A673 (cell line): ENCODE measurements at regions not wholly inside any gene's neighbourhood (a gene's known extent, or its start where the extent isn't known, plus 50 kb on each side); places are given as distances from the start of the nearest gene placed in this dataset.

Experiments used
- BruUV-seq: library from RNA; stranded (reverse); fragments of 400-500 nt; replicated peaks from 2 replicates; lab custom pipeline; 2021; lab: Mats Ljungman, UMichigan
- CTCF ChIA-PET: fragments of 300-600 bp; sonication (Branson Sonifier 250); formaldehyde crosslinking; loops from one replicate; lab custom pipeline; 2022; ENCODE audit warnings: antibody characterized with exemption; lab: Charles Lee
- POLR2A ChIA-PET: fragments of 300-600 bp; sonication (Branson Sonifier 250); formaldehyde crosslinking; loops from one replicate; lab custom pipeline; 2022; ENCODE audit warnings: antibody characterized with exemption; ENCODE audit not compliant: low non-redundant PET; lab: Charles Lee
- DNase-seq: peaks from one replicate; pipeline ENCODE4 v3.0.0-alpha.2; 2015; ENCODE audit warnings: low spot score
- H3K27ac ChIP-seq: fragments of 200-600 bp; sonication (generic); 2 replicates; pipeline ENCODE4 v1.5.1; 2016; ENCODE audit warnings: mixed run types, low read depth, mild to moderate bottlenecking, mixed read lengths, antibody characterized with exemption, low read length; ENCODE audit not compliant: poor library complexity, severe bottlenecking
- H3K27me3 ChIP-seq: fragments of 200-600 bp; sonication (generic); replicated peaks from 2 replicates; pipeline ENCODE4 v1.6.1; 2017; ENCODE audit warnings: mixed run types, low read depth, mild to moderate bottlenecking, mixed read lengths, antibody characterized with exemption, low read length; ENCODE audit not compliant: insufficient read depth, poor library complexity
- H3K36me3 ChIP-seq: fragments of 200-600 bp; sonication (generic); 2 replicates; pipeline ENCODE4 v1.6.1; 2016; ENCODE audit warnings: mixed run types, mild to moderate bottlenecking, mixed read lengths, antibody characterized with exemption, low read length; ENCODE audit not compliant: insufficient read depth, poor library complexity, severe bottlenecking
- H3K4me1 ChIP-seq: fragments of 200-600 bp; sonication (generic); 2 replicates; pipeline ENCODE4 v1.6.1; 2017; ENCODE audit warnings: mixed run types, mild to moderate bottlenecking, mixed read lengths, antibody characterized with exemption, low read length; ENCODE audit not compliant: insufficient read depth, poor library complexity, severe bottlenecking
- H3K4me3 ChIP-seq: fragments of 200-600 bp; sonication (generic); 2 replicates; pipeline ENCODE4 v1.5.1; 2016; ENCODE audit warnings: low read depth, mixed run types, mild to moderate bottlenecking, mixed read lengths, low read length; ENCODE audit not compliant: poor library complexity, severe bottlenecking
- H3K9me3 ChIP-seq: fragments of 200-600 bp; sonication (generic); 2 replicates; pipeline ENCODE4 v1.6.1; 2016; ENCODE audit warnings: mixed run types, low read depth, mild to moderate bottlenecking, mixed read lengths, antibody characterized with exemption, low read length; ENCODE audit not compliant: poor library complexity, severe bottlenecking
- EZH2 ChIP-seq: fragments of 200-600 bp; sonication (generic); IDR thresholded peaks from 2 replicates; pipeline ENCODE4 v1.6.1; 2017; ENCODE audit warnings: borderline replicate concordance, low read depth, mild to moderate bottlenecking, mixed read lengths, antibody characterized with exemption, low read length; ENCODE audit not compliant: poor library complexity, severe bottlenecking
- intact Hi-C: fragments of 100-400 bp; cut with micrococcal nuclease; formaldehyde crosslinking; loops from one replicate; pipeline ENCODE4 v1.10.0; 2022; ENCODE audit not compliant: unreplicated experiment
- TF ChIP-seq, protein P1 (sequence below): fragments of 300-800, 200-600 bp; sonication (generic); conservative IDR thresholded peaks from 2 replicates; pipeline ENCODE4 v1.5.1; 2017; ENCODE audit warnings: low read depth, mild to moderate bottlenecking, antibody characterized with exemption, low read length, moderate library complexity, mixed read lengths

DNA sequence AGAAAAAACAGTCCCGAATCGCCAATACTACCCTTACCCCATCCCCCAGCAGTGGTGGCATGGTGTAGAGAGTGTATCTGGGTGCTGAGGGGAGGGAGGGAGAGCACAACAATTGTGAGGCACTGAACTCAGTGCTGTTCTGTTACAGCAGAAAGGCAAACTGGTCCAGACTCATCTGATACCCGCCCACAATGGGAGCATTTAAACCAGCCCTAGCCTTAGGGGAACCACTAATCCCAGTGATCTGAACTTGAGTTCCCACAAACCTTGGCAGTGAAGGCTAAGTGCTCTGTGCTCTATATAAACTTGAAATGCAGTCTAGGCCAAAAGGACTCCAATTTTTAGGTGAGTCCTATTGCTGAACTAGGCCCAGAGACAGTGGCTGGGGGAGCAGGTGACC, 666.4 kb upstream of the PTCHD4 start:
- no peak overlapping the region for H3K27ac ChIP-seq
- H3K9me3 ChIP-seq: no peaks in the 10 kb centered on the region
- H3K27me3 ChIP-seq: no peaks in the 10 kb centered on the region
- no peaks in the 10 kb centered on the region for H3K36me3 ChIP-seq
- BruUV-seq: no TSS peak
- intact Hi-C loops: no loop called here
- no peak for DNase-seq
- CTCF ChIA-PET: no interaction called here
- no peak for TF ChIP-seq EZH2
- TF ChIP-seq, protein P1, sequence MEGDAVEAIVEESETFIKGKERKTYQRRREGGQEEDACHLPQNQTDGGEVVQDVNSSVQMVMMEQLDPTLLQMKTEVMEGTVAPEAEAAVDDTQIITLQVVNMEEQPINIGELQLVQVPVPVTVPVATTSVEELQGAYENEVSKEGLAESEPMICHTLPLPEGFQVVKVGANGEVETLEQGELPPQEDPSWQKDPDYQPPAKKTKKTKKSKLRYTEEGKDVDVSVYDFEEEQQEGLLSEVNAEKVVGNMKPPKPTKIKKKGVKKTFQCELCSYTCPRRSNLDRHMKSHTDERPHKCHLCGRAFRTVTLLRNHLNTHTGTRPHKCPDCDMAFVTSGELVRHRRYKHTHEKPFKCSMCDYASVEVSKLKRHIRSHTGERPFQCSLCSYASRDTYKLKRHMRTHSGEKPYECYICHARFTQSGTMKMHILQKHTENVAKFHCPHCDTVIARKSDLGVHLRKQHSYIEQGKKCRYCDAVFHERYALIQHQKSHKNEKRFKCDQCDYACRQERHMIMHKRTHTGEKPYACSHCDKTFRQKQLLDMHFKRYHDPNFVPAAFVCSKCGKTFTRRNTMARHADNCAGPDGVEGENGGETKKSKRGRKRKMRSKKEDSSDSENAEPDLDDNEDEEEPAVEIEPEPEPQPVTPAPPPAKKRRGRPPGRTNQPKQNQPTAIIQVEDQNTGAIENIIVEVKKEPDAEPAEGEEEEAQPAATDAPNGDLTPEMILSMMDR: no peak
- POLR2A ChIA-PET: no interaction called here
- no peak overlapping the region for H3K4me3 ChIP-seq
- peaks cover 9% of the 10 kb centered on the region for H3K4me1 ChIP-seq

DNA sequence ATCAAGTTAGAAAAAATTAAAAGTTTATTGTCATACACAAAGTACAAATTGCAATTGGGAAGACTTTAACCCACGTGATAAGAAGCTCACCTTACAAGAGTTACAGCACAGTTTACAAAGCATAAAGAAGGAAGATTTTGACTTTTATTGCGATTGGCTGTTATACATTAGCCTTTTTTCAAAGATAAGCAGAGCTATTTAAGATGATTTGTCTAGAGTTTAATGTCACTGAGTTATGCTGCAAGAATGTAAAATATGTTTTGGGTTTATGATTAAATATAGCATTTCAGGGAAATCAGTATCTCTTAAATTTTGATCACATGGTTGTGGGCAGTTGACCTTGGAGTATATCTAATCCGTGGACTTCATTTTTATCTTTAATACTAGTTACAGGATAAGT, 664.2 kb upstream of the PTCHD4 start:
- DNase-seq: no peak
- ChIA-PET CTCF (no interaction called here), POLR2A (no interaction called here)
- BruUV-seq: no TSS peak
- intact Hi-C loops: no loop called here
- Histone ChIP-seq H3K27ac (no peak overlapping the region), H3K4me1 (peaks cover 9% of the 10 kb centered on the region), H3K4me3 (no peak overlapping the region), H3K36me3 (no peaks in the 10 kb centered on the region), H3K9me3 (no peaks in the 10 kb centered on the region), H3K27me3 (no peaks in the 10 kb centered on the region)
- TF ChIP-seq, protein P1: no peak
- TF ChIP-seq EZH2: no peak

DNA sequence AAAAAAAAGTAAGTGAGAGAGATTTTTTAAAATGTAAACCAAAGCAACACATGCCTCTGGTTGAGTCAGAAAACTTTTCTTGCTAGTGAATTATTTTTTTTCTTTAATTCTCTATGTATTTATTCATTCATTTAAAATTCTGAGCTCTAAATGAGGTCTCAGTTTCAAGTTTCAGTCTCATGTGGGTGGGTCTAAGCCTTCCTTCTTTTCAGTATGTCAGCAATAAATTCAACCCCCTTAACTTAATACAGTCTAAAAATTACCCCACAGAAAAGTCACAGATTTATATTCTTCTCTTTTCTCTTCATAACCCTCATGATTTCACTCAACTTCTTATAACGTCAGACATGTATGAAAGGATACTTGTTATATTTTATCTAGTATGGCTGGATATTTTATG, 663.3 kb upstream of the PTCHD4 start:
- H3K4me1 ChIP-seq: peaks cover 15% of the 10 kb centered on the region
- intact Hi-C loops: no loop called here
- no peaks in the 10 kb centered on the region for H3K9me3 ChIP-seq
- H3K36me3 ChIP-seq: no peaks in the 10 kb centered on the region
- BruUV-seq: no TSS peak
- DNase-seq: peak; percentile 9
- no peaks in the 10 kb centered on the region for H3K27me3 ChIP-seq
- ChIA-PET CTCF (no interaction called here), POLR2A (no interaction called here)
- no peak overlapping the region for H3K27ac ChIP-seq
- H3K4me3 ChIP-seq: no peak overlapping the region
- no peak for TF ChIP-seq EZH2
- TF ChIP-seq, protein P1: no peak
